ENCODE measurements at regions not wholly inside any gene's neighbourhood (a gene's known extent, or its start where the extent isn't known, plus 50 kb on each side); places are given as distances from the start of the nearest gene placed in this dataset.

GRCh38 chr4:79078339-79078738 is 139.1 kb upstream of the PAQR3 start:
- no peak for DNase-seq

GRCh38 chr4:79074040-79074439 is 134.8 kb upstream of the PAQR3 start:
- DNase-seq = no peak

GRCh38 chr4:79073471-79073870 is 134.2 kb upstream of the PAQR3 start:
- no peak for DNase-seq

- no peak for DNase-seq
Measured at GRCh38 chr4:79065262-79065661, 126.0 kb upstream of the PAQR3 start.

- no peak for DNase-seq
Measured at GRCh38 chr4:79064806-79065205, 125.6 kb upstream of the PAQR3 start.

- no peak for DNase-seq
Measured at GRCh38 chr4:79059631-79060399, 120.6 kb upstream of the PAQR3 start.

GRCh38 chr4:79057772-79058171 is 118.5 kb upstream of the PAQR3 start:
- DNase-seq = no peak

- no peak for DNase-seq
Measured at GRCh38 chr4:79053754-79054153, 114.5 kb upstream of the PAQR3 start.

GRCh38 chr4:79050541-79050880 is 111.3 kb upstream of the PAQR3 start:
- peak; percentile 82 for DNase-seq

GRCh38 chr4:79049840-79050540 is 110.8 kb upstream of the PAQR3 start:
- peak; percentile 42 for DNase-seq

- no peak for DNase-seq
Measured at GRCh38 chr4:79048878-79049277, 109.6 kb upstream of the PAQR3 start.

GRCh38 chr4:79047316-79047715 is 108.1 kb upstream of the PAQR3 start:
- no peak for DNase-seq

GRCh38 chr4:79046016-79046592 is 106.9 kb upstream of the PAQR3 start:
- no peak for DNase-seq

GRCh38 chr4:79044141-79044659 is 105.0 kb upstream of the PAQR3 start:
- no peak for DNase-seq

GRCh38 chr4:79043138-79043537 is 103.9 kb upstream of the PAQR3 start:
- no peak for DNase-seq

GRCh38 chr4:79042079-79042674 is 102.9 kb upstream of the PAQR3 start:
- peak; percentile 13 for DNase-seq

- DNase-seq = no peak
Measured at GRCh38 chr4:79034544-79034943, 95.3 kb upstream of the PAQR3 start.

GRCh38 chr4:79030973-79031372 is 91.7 kb upstream of the PAQR3 start:
- no peak for DNase-seq

- no peak for DNase-seq
Measured at GRCh38 chr4:79027656-79028055, 88.4 kb upstream of the PAQR3 start.

GRCh38 chr4:79025170-79025569 is 85.9 kb upstream of the PAQR3 start:
- peak; percentile 13 for DNase-seq

GRCh38 chr4:79023799-79024770 is 84.8 kb upstream of the PAQR3 start:
- DNase-seq = no peak

GRCh38 chr4:79022529-79022928 is 83.3 kb upstream of the PAQR3 start:
- no peak for DNase-seq
